ENCODE measurements at regions not wholly inside any gene's neighbourhood (a gene's known extent, or its start where the extent isn't known, plus 50 kb on each side); places are given as distances from the start of the nearest gene placed in this dataset.

- Histone ChIP-seq H3K9me3 (ENCODE audit: control insufficient read depth, insufficient read depth, low read depth, low read length) (no peaks in the 10 kb centered on the region), H3K36me3 (ENCODE audit: control insufficient read depth, insufficient read depth, low read length) (no peaks in the 10 kb centered on the region), H3K4me3 (ENCODE audit: low read depth in 2 of 2, low read length in 2 of 2) (no peak overlapping the region), H3K27me3 (ENCODE audit: control insufficient read depth, insufficient read depth, low read length) (no peaks in the 10 kb centered on the region), H3K4me1 (ENCODE audit: control insufficient read depth, insufficient read depth, low read length) (no peaks in the 10 kb centered on the region), H3K27ac (ENCODE audit: low read length) (no peak overlapping the region)
- intact Hi-C loops (cut with micrococcal nuclease; ENCODE audit: unreplicated experiment) (no loop called here), in situ Hi-C loops (cut with HindIII; ENCODE audit: low pct_unique_long_range_greater_than_20kb, low sequenced_read_pairs) (no loop called here)
- DNase-seq (ENCODE audit: low read depth, low spot score) (no peak), ATAC-seq (no peak)
- BruUV-seq (replicated peaks), result no TSS peak
- CTCF ChIA-PET, result no interaction called here
- POLR2A ChIA-PET, result no interaction called here
- TF ChIP-seq TCF7L2 (IDR thresholded peaks at IDR 0.05; ENCODE audit: low read depth, low read length) (no peak), SIN3A (IDR thresholded peaks at IDR 0.05; ENCODE audit: borderline replicate concordance, insufficient read depth, low read depth, low read length) (no peak), POLR2AphosphoS5 (IDR thresholded peaks at IDR 0.05; ENCODE audit: low read depth, low read length) (no peak), REST (IDR thresholded peaks at IDR 0.05; ENCODE audit: insufficient read depth in 1 of 2, low read depth in 2 of 2, low read length in 1 of 2) (no peak)
- TF ChIP-seq, protein P1, sequence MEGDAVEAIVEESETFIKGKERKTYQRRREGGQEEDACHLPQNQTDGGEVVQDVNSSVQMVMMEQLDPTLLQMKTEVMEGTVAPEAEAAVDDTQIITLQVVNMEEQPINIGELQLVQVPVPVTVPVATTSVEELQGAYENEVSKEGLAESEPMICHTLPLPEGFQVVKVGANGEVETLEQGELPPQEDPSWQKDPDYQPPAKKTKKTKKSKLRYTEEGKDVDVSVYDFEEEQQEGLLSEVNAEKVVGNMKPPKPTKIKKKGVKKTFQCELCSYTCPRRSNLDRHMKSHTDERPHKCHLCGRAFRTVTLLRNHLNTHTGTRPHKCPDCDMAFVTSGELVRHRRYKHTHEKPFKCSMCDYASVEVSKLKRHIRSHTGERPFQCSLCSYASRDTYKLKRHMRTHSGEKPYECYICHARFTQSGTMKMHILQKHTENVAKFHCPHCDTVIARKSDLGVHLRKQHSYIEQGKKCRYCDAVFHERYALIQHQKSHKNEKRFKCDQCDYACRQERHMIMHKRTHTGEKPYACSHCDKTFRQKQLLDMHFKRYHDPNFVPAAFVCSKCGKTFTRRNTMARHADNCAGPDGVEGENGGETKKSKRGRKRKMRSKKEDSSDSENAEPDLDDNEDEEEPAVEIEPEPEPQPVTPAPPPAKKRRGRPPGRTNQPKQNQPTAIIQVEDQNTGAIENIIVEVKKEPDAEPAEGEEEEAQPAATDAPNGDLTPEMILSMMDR (IDR thresholded peaks at IDR 0.05), result no peak
Observed at GRCh38 chr5:112112346-112112745, 306.7 kb downstream of the EPB41L4A start.

GRCh38 chr5:112109331-112110007 is 309.6 kb downstream of the EPB41L4A start:
- in situ Hi-C loops (cut with HindIII; ENCODE audit: low pct_unique_long_range_greater_than_20kb, low sequenced_read_pairs) (no loop called here), intact Hi-C loops (cut with micrococcal nuclease; ENCODE audit: unreplicated experiment) (no loop called here)
- BruUV-seq (replicated peaks), result no TSS peak
- no peaks in the 10 kb centered on the region for H3K27me3 ChIP-seq (ENCODE audit: control insufficient read depth, insufficient read depth, low read length)
- H3K4me1 ChIP-seq (ENCODE audit: control insufficient read depth, insufficient read depth, low read length), result no peaks in the 10 kb centered on the region
- H3K9me3 ChIP-seq (ENCODE audit: control insufficient read depth, insufficient read depth, low read depth, low read length), result no peaks in the 10 kb centered on the region
- no peak for ATAC-seq
- no peaks in the 10 kb centered on the region for H3K36me3 ChIP-seq (ENCODE audit: control insufficient read depth, insufficient read depth, low read length)
- ChIA-PET POLR2A (no interaction called here), CTCF (no interaction called here)
- H3K27ac ChIP-seq (ENCODE audit: low read length), result no peak overlapping the region
- H3K4me3 ChIP-seq (ENCODE audit: low read depth in 2 of 2, low read length in 2 of 2), result no peak overlapping the region
- no peak for DNase-seq (ENCODE audit: low read depth, low spot score)
- TF ChIP-seq POLR2AphosphoS5 (IDR thresholded peaks at IDR 0.05; ENCODE audit: low read depth, low read length), result no peak
- TF ChIP-seq TCF7L2 (IDR thresholded peaks at IDR 0.05; ENCODE audit: low read depth, low read length), result no peak
- no peak for TF ChIP-seq SIN3A (IDR thresholded peaks at IDR 0.05; ENCODE audit: borderline replicate concordance, insufficient read depth, low read depth, low read length)
- no peak for TF ChIP-seq REST (IDR thresholded peaks at IDR 0.05; ENCODE audit: insufficient read depth in 1 of 2, low read depth in 2 of 2, low read length in 1 of 2)
- TF ChIP-seq, protein P1 (IDR thresholded peaks at IDR 0.05), result no peak

Data from Panc1 (cell line).